PC-9 (cell line): ENCODE measurements at regions not wholly inside any gene's neighbourhood (a gene's known extent, or its start where the extent isn't known, plus 50 kb on each side); places are given as distances from the start of the nearest gene placed in this dataset.

Experiments used
- BruUV-seq: library from RNA; stranded (reverse); fragments of 400-500 nt; replicated peaks from 2 replicates; lab custom pipeline; 2021; lab: Mats Ljungman, UMichigan
- CTCF ChIA-PET: fragments of 300-600 bp; sonication (Branson Sonifier 250); formaldehyde crosslinking; loops from one replicate; lab custom pipeline; 2022; ENCODE audit warnings: antibody characterized with exemption; lab: Charles Lee
- POLR2A ChIA-PET: fragments of 300-600 bp; sonication (Branson Sonifier 250); formaldehyde crosslinking; loops from one replicate; lab custom pipeline; 2022; ENCODE audit warnings: antibody characterized with exemption; ENCODE audit not compliant: unreplicated experiment; lab: Charles Lee
- DNase-seq, 2 experiments: peaks; one replicate each; pipeline versions ENCODE4 v3.0.0 to v3.0.0-alpha.2; 2015 to 2022; ENCODE audit warnings: mixed read lengths in 1 of 2
- H2AFZ ChIP-seq: fragments of 200-600 bp; sonication (generic); 2 replicates; pipeline ENCODE4 v1.8.1; 2017; ENCODE audit warnings: antibody characterized with exemption
- H3F3A ChIP-seq: fragments of 200-600 bp; sonication (generic); 2 replicates; pipeline ENCODE4 v1.8.1; 2017; ENCODE audit warnings: antibody characterized with exemption, mild to moderate bottlenecking, low read depth; ENCODE audit not compliant: insufficient read depth
- H3K27ac ChIP-seq: fragments of 200-600 bp; sonication (generic); 2 replicates; pipeline ENCODE4 v1.6.1; 2016; ENCODE audit warnings: mixed run types
- H3K27me3 ChIP-seq: fragments of 200-600 bp; sonication (generic); 2 replicates; pipeline ENCODE4 v1.6.1; 2016; ENCODE audit warnings: low read depth, mixed run types; ENCODE audit not compliant: insufficient read depth
- H3K36me3 ChIP-seq: fragments of 200-600 bp; sonication (generic); 2 replicates; pipeline ENCODE4 v1.6.1; 2016; ENCODE audit warnings: low read depth, mixed run types
- H3K4me1 ChIP-seq: fragments of 200-600 bp; sonication (generic); replicated peaks from 2 replicates; pipeline ENCODE4 v1.6.1; 2016; ENCODE audit warnings: mixed run types; ENCODE audit not compliant: insufficient read depth
- H3K4me2 ChIP-seq: fragments of 200-600 bp; sonication (generic); 2 replicates; pipeline ENCODE4 v1.6.1; 2017; ENCODE audit warnings: mixed run types
- H3K4me3 ChIP-seq: fragments of 200-600 bp; sonication (generic); 2 replicates; pipeline ENCODE4 v1.6.1; 2016; ENCODE audit warnings: mixed run types
- H3K79me2 ChIP-seq: fragments of 200-600 bp; sonication (generic); 2 replicates; pipeline ENCODE4 v1.6.1; 2017; ENCODE audit warnings: low read depth, mixed run types
- H3K9me2 ChIP-seq: fragments of 200-600 bp; sonication (generic); 2 replicates; pipeline ENCODE4 v1.8.1; 2017; ENCODE audit warnings: mild to moderate bottlenecking; ENCODE audit not compliant: insufficient read depth
- H3K9me3 ChIP-seq: fragments of 200-600 bp; sonication (generic); 2 replicates; pipeline ENCODE4 v1.8.1; 2016; ENCODE audit warnings: low read depth; ENCODE audit not compliant: insufficient read depth
- H4K20me1 ChIP-seq: fragments of 200-600 bp; sonication (generic); 2 replicates; pipeline ENCODE4 v1.8.1; 2017; ENCODE audit not compliant: insufficient read depth
- EZH2 ChIP-seq: fragments of 200-600 bp; sonication (generic); IDR thresholded peaks from 2 replicates; pipeline ENCODE4 v1.8.0; 2017; ENCODE audit warnings: antibody characterized with exemption, low read depth
- intact Hi-C: fragments of 100-400 bp; cut with micrococcal nuclease; formaldehyde crosslinking; loops from one replicate; pipeline ENCODE4 v1.10.0; 2022; ENCODE audit not compliant: unreplicated experiment
- TF ChIP-seq, protein P1 (sequence below): fragments of 200-600 bp; sonication (generic); conservative IDR thresholded peaks from 2 replicates; pipeline ENCODE4 v1.6.1; 2017; ENCODE audit warnings: mixed run types, antibody characterized with exemption, mild to moderate bottlenecking, moderate library complexity

DNA sequence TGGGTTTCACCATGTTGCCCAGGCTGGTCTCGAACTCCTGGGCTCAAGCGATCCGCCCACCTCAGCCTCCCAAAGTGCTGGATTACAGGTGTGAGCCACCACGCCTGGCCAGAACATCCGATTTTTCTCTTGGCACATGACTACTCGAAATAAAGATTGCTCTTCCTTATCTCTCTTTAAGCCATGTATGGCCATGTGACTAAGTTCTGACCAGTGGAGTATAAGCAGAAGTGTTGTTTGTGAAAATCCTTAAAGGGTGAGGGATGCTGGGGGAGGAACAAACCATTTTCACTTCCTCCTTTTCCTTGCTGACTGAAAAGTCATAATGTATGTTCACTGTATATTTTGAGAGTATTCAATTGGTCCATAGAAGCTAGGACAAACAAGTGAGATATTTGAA, 50.7 kb upstream of the ATF7IP start:
- CTCF ChIA-PET: no interaction called here
- no peak overlapping the region for H2AFZ ChIP-seq
- H3K9me3 ChIP-seq: no peaks in the 10 kb centered on the region
- no peaks in the 10 kb centered on the region for H3K79me2 ChIP-seq
- TF ChIP-seq, protein P1, sequence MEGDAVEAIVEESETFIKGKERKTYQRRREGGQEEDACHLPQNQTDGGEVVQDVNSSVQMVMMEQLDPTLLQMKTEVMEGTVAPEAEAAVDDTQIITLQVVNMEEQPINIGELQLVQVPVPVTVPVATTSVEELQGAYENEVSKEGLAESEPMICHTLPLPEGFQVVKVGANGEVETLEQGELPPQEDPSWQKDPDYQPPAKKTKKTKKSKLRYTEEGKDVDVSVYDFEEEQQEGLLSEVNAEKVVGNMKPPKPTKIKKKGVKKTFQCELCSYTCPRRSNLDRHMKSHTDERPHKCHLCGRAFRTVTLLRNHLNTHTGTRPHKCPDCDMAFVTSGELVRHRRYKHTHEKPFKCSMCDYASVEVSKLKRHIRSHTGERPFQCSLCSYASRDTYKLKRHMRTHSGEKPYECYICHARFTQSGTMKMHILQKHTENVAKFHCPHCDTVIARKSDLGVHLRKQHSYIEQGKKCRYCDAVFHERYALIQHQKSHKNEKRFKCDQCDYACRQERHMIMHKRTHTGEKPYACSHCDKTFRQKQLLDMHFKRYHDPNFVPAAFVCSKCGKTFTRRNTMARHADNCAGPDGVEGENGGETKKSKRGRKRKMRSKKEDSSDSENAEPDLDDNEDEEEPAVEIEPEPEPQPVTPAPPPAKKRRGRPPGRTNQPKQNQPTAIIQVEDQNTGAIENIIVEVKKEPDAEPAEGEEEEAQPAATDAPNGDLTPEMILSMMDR: no peak
- no peak for TF ChIP-seq EZH2
- intact Hi-C loops: no loop called here
- no peak for DNase-seq
- H3K4me1 ChIP-seq: no peaks in the 10 kb centered on the region
- H3K4me2 ChIP-seq: no peak overlapping the region
- no peaks in the 10 kb centered on the region for H3K36me3 ChIP-seq
- H3K27ac ChIP-seq: no peak overlapping the region
- no TSS peak for BruUV-seq
- H3K27me3 ChIP-seq: no peaks in the 10 kb centered on the region
- no peak overlapping the region for H3K4me3 ChIP-seq
- H3F3A ChIP-seq: no peaks in the 10 kb centered on the region
- H3K9me2 ChIP-seq: no peaks in the 10 kb centered on the region
- POLR2A ChIA-PET: no interaction called here
- H4K20me1 ChIP-seq: no peaks in the 10 kb centered on the region

DNA sequence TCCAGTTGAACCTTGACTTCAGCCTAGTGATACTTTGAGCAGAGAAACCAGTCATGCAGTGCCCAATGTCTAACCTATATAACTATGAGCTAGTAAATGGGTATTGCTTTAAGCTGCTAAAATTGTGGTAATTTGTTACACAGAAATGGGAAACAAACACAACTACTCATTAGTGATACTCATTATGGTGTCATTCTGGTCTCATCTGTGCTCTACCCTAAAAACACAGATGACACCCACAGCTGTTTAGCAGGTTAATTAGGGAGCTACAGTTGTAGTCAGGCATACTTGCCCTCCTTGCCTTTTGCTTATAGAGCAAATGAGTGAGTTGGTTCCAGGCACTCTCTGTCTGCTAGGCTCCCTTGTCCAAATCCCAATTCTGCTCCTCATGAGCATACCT, 50.0 kb upstream of the ATF7IP start:
- ChIA-PET CTCF (no interaction called here), POLR2A (no interaction called here)
- no peaks in the 10 kb centered on the region for H3K36me3 ChIP-seq
- no peak overlapping the region for H3K4me3 ChIP-seq
- no peaks in the 10 kb centered on the region for H4K20me1 ChIP-seq
- no peak overlapping the region for H2AFZ ChIP-seq
- H3F3A ChIP-seq: no peaks in the 10 kb centered on the region
- no peaks in the 10 kb centered on the region for H3K9me2 ChIP-seq
- no peaks in the 10 kb centered on the region for H3K4me1 ChIP-seq
- H3K4me2 ChIP-seq: no peak overlapping the region
- TF ChIP-seq, protein P1: no peak
- no peak for TF ChIP-seq EZH2
- no peaks in the 10 kb centered on the region for H3K27me3 ChIP-seq
- no peak overlapping the region for H3K27ac ChIP-seq
- DNase-seq: no peak
- no peaks in the 10 kb centered on the region for H3K79me2 ChIP-seq
- no TSS peak for BruUV-seq
- no peaks in the 10 kb centered on the region for H3K9me3 ChIP-seq
- intact Hi-C loops: no loop called here
